GM12864 (cell line): ENCODE measurements at regions not wholly inside any gene's neighbourhood (a gene's known extent, or its start where the extent isn't known, plus 50 kb on each side); places are given as distances from the start of the nearest gene placed in this dataset.

Experiments used
- DNase-seq: peaks from one replicate; pipeline ENCODE4 v3.0.0-alpha.2; 2011; ENCODE audit warnings: low read depth
- H3K4me3 ChIP-seq: 2 replicates; pipeline ENCODE4 v1.5.1; 2011; ENCODE audit warnings: mild to moderate bottlenecking, low read depth, low read length, control low read depth
- CTCF ChIP-seq: IDR thresholded peaks from 2 replicates; pipeline ENCODE4 v1.5.1; 2011; ENCODE audit warnings: low read depth, mild to moderate bottlenecking, moderate library complexity, low read length, control low read depth, inconsistent platforms; ENCODE audit errors: missing control alignments

- TF ChIP-seq CTCF, result no peak
- no peak for DNase-seq
- no peak overlapping the region for H3K4me3 ChIP-seq
These were observed 116.0 kb upstream of the VGLL2 start for GRCh38 chr6:117149324-117149723.

GRCh38 chr6:117156741-117157140 lies 108.6 kb upstream of the VGLL2 start:
- TF ChIP-seq CTCF, result no peak
- DNase-seq, result no peak
- no peak overlapping the region for H3K4me3 ChIP-seq

- H3K4me3 ChIP-seq, result no peak overlapping the region
- no peak for TF ChIP-seq CTCF
- DNase-seq, result no peak
These were observed 107.9 kb upstream of the VGLL2 start for GRCh38 chr6:117157448-117157847.

GRCh38 chr6:117165911-117166499 lies 99.4 kb upstream of the VGLL2 start:
- DNase-seq, result no peak
- H3K4me3 ChIP-seq, result no peak overlapping the region
- no peak for TF ChIP-seq CTCF

GRCh38 chr6:117167520-117168271 lies 97.7 kb upstream of the VGLL2 start:
- DNase-seq, result no peak
- peak; percentile 24 for TF ChIP-seq CTCF
- no peak overlapping the region for H3K4me3 ChIP-seq

GRCh38 chr6:117168296-117169063 lies 96.9 kb upstream of the VGLL2 start:
- no peak for TF ChIP-seq CTCF
- H3K4me3 ChIP-seq, result no peak overlapping the region
- DNase-seq, result no peak
